Breast epithelium (tissue), 4 donors: ENCODE measurements at regions not wholly inside any gene's neighbourhood (a gene's known extent, or its start where the extent isn't known, plus 50 kb on each side); places are given as distances from the start of the nearest gene placed in this dataset.

Experiments
- DNase-seq, 2 donors: peaks; one replicate each; pipeline ENCODE4 v3.0.0-alpha.2; 2019; ENCODE audit warnings: low spot score in 2 of 2
- H3K27ac ChIP-seq, 2 donors: fragments of 200-600 bp; sonication (generic) in 1 of 2; one replicate each; pipeline ENCODE4 v1.5.1; 2016 to 2019; ENCODE audit warnings: mild to moderate bottlenecking in 1 of 2
- H3K27me3 ChIP-seq, 2 donors: fragments of 200-600 bp; sonication (generic) in 1 of 2; one replicate each; pipeline versions ENCODE4 v1.5.1 to v1.6.0; 2017 to 2019; ENCODE audit warnings: control low read depth in 1 of 2, mild to moderate bottlenecking in 1 of 2
- H3K36me3 ChIP-seq: fragments of 200-600 bp; one replicate; pipeline ENCODE4 v1.5.1; 2019
- H3K4me1 ChIP-seq, 2 donors: fragments of 200-600 bp; sonication (generic); one replicate each; pipeline ENCODE4 v1.5.1; 2016 to 2019; ENCODE audit warnings: control low read depth in 1 of 2
- H3K4me3 ChIP-seq, 3 donors: fragments of 200-600 bp; sonication (generic); 1 replicate in 2 of 3; 2 replicates in 1 of 3; pipeline ENCODE4 v1.5.1; 2016 to 2019; ENCODE audit warnings: mild to moderate bottlenecking in 3 of 3, moderate library complexity in 2 of 3
- H3K9me3 ChIP-seq, 2 donors: fragments of 200-600 bp; sonication (generic) in 1 of 2; one replicate each; pipeline ENCODE4 v1.5.1; 2016 to 2019; ENCODE audit warnings: control low read depth in 1 of 2
- CTCF ChIP-seq, 3 donors: fragments of 450-650 bp; IDR thresholded peaks; one replicate each; pipeline ENCODE4 v1.5.1; 2016 to 2017; ENCODE audit warnings: antibody characterized with exemption in 3 of 3, mild to moderate bottlenecking in 3 of 3, moderate library complexity in 3 of 3
- POLR2A ChIP-seq: fragments of 450-650 bp; IDR thresholded peaks from one replicate; pipeline ENCODE4 v1.6.1; 2016; ENCODE audit warnings: antibody characterized with exemption, mild to moderate bottlenecking, moderate library complexity
- POLR2AphosphoS5 ChIP-seq, 3 donors: sonication (generic); formaldehyde crosslinking; IDR thresholded peaks; one replicate each; pipeline ENCODE4 v1.6.1; 2017; ENCODE audit warnings: antibody characterized with exemption in 3 of 3
- intact Hi-C: fragments of 100-400 bp; cut with DNase I; formaldehyde crosslinking; loops from one replicate; pipeline ENCODE4 v1.15.1; 2023; ENCODE audit warnings: low total_unique reads

GRCh38 chr13:67740871-67741535 lies 510.9 kb upstream of the PCDH9 start:
- DNase-seq = no peak
- no peaks in the 10 kb centered on the region for H3K9me3 ChIP-seq
- no peak for TF ChIP-seq POLR2A
- TF ChIP-seq POLR2AphosphoS5 (IDR thresholded peaks at IDR 0.05) = no peak
- no peaks in the 10 kb centered on the region for H3K36me3 ChIP-seq
- no peak overlapping the region for H3K27ac ChIP-seq
- H3K4me3 ChIP-seq = no peak overlapping the region
- intact Hi-C loops = no loop called here
- no peaks in the 10 kb centered on the region for H3K27me3 ChIP-seq
- H3K4me1 ChIP-seq = no peaks in the 10 kb centered on the region

GRCh38 chr13:67736646-67737420 lies 506.7 kb upstream of the PCDH9 start:
- DNase-seq = no peak
- intact Hi-C loops = loop anchor here (10.0 kb wide), 1 partner anchor 1542 kb away; no protein-coding TSS in a partner anchor
- H3K9me3 ChIP-seq = no peaks in the 10 kb centered on the region
- H3K36me3 ChIP-seq = no peaks in the 10 kb centered on the region
- H3K4me1 ChIP-seq = no peaks in the 10 kb centered on the region
- TF ChIP-seq CTCF (IDR thresholded peaks at IDR 0.05) (no peak), POLR2AphosphoS5 (IDR thresholded peaks at IDR 0.05) (no peak), POLR2A (no peak)
- H3K27ac ChIP-seq = no peak overlapping the region
- H3K4me3 ChIP-seq = no peak overlapping the region
- H3K27me3 ChIP-seq = no peaks in the 10 kb centered on the region

- Histone ChIP-seq H3K36me3 (no peaks in the 10 kb centered on the region), H3K27me3 (no peaks in the 10 kb centered on the region), H3K27ac (no peak overlapping the region), H3K9me3 (no peaks in the 10 kb centered on the region), H3K4me1 (no peaks in the 10 kb centered on the region), H3K4me3 (no peak overlapping the region)
- no peak for DNase-seq
- TF ChIP-seq POLR2A = no peak
- no peak for TF ChIP-seq CTCF (IDR thresholded peaks at IDR 0.05)
- TF ChIP-seq POLR2AphosphoS5 (IDR thresholded peaks at IDR 0.05) = no peak
- intact Hi-C loops = loop anchor here (10.0 kb wide), 1 partner anchor 1541 kb away; no protein-coding TSS in a partner anchor
These were observed 505.5 kb upstream of the PCDH9 start for GRCh38 chr13:67735651-67736050.

- peaks cover 3 to 37% of the 10 kb centered on the region in 2 donors for H3K9me3 ChIP-seq
- H3K27ac ChIP-seq = no peak overlapping the region
- H3K36me3 ChIP-seq = no peaks in the 10 kb centered on the region
- intact Hi-C loops = no loop called here
- no peaks in the 10 kb centered on the region for H3K27me3 ChIP-seq
- no peaks in the 10 kb centered on the region for H3K4me1 ChIP-seq
- TF ChIP-seq POLR2A (no peak), POLR2AphosphoS5 (IDR thresholded peaks at IDR 0.05) (no peak), CTCF (IDR thresholded peaks at IDR 0.05) (no peak)
- no peak for DNase-seq
- H3K4me3 ChIP-seq = no peak overlapping the region
These were observed 496.8 kb upstream of the PCDH9 start for GRCh38 chr13:67726979-67727378.

- H3K4me1 ChIP-seq = no peaks in the 10 kb centered on the region
- peaks cover 3 to 37% of the 10 kb centered on the region in 2 donors for H3K9me3 ChIP-seq
- H3K4me3 ChIP-seq = no peak overlapping the region
- H3K27me3 ChIP-seq = no peaks in the 10 kb centered on the region
- intact Hi-C loops = no loop called here
- H3K36me3 ChIP-seq = no peaks in the 10 kb centered on the region
- H3K27ac ChIP-seq = no peak overlapping the region
- DNase-seq = no peak
- TF ChIP-seq CTCF (IDR thresholded peaks at IDR 0.05) = no peak
- no peak for TF ChIP-seq POLR2AphosphoS5 (IDR thresholded peaks at IDR 0.05)
- no peak for TF ChIP-seq POLR2A
These were observed 495.9 kb upstream of the PCDH9 start for GRCh38 chr13:67725999-67726398.
